HS-5 (cell line): ENCODE measurements at regions not wholly inside any gene's neighbourhood (a gene's known extent, or its start where the extent isn't known, plus 50 kb on each side); places are given as distances from the start of the nearest gene placed in this dataset.
"Not testable (repeated sequence)": the region's sequence is repeated elsewhere in the genome, so short reads cannot be mapped to it uniquely, and the experiment has no call there.

ENCODE experiments used
- DNase-seq: peaks from one replicate; pipeline ENCODE4 v3.0.0-alpha.2; 2012; ENCODE audit warnings: low read depth

DNA sequence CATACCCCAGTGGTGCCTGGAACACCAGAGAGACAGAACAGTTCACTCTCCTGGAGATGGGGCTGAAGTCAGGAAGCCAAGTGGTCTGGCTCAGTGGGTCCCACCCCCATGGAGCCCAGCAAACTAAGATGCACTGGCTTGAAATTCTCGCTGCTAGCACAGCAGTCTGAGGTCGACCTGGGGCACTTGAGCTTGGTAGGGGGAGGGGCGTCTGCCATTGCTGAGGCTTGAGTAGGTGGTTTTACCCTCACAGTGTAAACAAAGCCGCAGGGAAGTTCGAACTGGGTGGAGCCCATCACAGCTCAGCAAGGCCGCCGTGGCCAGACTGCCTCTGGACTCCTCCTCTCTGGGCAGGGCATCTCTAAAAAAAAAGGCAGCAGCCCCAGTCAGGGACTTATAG, 272.0 kb downstream of the KLF13 start:
- DNase-seq: no peak

DNA sequence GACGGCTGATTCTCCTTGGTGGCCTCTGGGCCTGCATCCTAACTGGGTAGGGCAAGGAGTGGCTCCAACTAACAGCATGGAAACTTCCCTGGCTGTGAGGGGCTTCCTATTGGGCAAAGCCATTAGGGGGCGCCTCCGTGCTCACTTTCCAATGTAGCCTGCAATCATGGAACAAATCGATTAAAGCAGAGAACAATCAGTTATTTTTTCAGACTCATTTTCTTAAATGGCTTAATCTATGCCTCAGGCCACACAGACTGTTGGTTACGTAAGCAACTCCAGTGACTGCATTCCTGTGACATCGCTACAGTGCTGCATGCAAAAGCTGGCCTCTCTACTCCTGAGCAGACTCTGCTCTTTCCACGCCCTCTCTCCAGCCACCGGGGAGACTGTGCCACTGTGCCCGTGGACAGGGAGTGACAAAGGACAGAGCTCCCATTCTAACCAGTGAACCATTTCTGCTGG, 278.9 kb downstream of the KLF13 start:
- DNase-seq: no peak

DNA sequence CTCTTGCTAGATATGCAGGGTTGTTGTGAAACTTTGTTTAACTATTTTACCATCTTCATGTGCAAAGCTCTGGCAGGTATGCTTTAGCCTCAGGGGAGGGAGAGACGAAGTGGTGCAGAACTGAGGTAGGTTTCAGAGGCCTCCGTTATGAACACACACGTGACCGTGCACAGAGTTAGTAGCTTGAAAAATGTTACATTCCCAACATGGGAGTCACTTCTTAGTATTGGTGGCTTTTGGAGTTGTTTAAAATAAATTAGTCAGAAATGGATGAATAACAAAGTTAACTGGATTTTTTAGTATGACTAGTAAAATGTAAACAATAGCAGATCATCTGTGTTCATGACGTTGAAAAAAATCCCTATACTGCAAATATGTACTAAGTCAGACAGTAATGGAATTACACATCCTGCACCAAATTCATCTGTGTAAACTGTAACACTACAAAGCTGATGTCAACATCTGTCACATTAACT, 279.6 kb downstream of the KLF13 start:
- DNase-seq: peak; percentile 84

DNA sequence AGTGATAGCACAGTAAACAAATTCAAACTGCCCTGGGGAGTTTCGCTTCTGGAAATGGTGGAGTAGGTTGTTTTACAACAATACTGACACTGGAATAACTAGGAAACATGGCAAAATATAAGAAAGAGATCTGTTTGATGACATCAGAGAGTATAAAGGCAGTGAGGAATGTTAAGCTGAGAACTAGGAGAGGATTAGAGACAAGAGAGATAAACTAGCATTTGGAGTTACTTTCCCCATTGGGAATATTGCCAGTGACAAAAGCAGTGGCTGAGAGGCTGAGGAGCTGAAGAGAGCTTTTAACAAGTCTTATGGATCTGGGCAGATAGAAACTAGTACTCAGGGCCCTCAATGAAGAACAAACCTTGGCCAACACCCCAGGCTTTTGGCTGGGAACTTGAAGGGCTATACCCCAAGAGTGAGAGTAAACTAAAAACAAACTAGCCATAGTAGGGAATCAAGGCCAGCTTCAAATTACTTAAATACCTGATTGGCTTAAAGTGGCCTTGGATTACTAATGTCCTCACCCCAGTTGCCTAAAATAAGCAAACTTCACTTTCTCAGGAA, 280.4 kb downstream of the KLF13 start:
- no peak for DNase-seq

DNA sequence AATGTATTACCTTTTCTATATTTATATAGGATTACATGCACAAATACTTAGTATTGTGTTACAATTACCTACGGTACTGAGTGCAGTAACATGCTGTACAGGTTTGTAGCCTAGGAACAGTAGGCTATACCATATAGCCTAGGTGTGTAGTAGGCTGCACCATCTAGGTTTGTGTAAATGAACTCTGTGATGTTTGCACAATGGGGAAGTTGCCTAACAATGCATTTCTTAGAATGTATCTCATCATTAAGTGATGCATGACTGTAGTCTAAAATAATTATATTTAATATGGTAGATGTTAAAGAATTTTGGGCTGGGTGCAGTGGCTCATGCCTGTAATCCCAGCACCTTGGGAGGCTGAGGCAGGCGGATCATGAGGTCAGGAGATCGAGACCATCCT, 281.0 kb downstream of the KLF13 start:
- no peak for DNase-seq

DNA sequence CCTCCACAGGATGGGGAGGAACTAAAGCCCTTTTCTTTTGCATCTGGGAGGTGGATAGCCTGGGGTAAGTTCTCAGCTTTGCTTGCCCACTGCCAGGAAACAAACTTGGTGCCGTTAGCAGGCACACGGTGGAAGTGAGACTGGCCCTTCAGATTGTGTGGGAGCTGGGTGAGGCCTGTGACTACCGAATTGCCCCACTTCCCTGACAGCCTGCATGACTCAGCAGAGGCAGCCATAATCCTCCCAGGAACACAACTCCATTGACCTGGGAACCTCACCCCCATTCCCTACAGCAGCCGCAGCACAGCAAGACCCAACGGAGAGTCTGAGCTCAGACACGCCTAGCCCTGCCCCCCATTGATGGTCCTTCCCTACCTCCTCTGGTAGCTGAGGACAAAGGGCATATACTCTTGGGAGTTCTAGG, 282.6 kb downstream of the KLF13 start:
- DNase-seq: no peak

DNA sequence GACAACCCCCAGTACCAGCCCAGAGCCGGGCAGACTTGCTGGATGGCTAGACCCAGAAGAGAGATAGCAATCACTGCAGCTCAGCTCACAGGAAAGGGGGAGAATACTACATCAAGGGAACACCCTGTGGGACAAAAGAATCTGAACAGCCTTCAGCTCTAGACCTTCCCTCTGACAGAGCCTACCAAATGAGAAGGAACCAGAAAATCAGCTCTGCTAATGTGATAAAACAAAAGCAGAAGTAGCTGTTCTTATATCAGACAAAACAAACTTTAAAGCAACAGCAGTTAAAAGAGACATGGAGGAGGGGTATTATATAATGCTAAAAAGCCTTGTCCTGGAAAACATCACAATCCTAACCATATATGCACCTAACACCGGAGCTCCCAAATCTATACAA, 283.3 kb downstream of the KLF13 start:
- no peak for DNase-seq

DNA sequence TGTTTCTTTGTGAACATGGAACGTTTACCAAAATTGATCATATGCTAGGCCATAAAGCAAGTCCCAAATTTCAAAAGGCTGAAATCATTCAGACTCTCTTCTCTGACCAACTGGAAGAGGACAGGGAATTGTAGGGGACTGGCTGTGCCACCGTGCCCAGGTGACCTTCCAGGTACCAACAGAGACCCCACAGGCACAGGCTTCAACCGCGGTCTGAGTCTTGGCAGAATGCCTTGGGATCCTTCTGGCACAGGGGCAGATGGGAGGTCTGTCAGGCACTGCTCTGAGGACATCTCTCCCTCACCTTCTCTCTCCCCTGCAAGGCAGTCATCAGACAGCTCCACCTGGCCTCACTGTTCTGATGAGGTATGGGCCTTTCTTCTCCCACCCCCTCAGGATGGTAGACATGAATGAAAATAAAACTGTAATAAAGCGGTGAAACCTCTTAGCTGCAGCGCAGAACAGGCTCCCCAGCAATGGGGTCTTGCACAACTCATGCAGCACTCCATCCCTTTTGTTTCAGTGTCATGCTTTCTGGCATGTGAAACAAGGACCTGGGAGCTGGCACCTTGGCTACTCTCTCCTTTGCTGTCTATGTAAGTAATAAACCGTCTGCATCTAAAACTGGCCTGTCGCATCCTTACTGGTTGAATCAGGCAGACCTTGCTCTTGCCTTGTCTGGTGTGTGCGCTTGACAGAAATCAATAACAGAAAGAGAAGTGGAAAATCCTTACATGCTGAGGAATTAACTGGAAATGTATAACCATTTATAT, 289.2 kb downstream of the KLF13 start:
- no peak for DNase-seq

DNA sequence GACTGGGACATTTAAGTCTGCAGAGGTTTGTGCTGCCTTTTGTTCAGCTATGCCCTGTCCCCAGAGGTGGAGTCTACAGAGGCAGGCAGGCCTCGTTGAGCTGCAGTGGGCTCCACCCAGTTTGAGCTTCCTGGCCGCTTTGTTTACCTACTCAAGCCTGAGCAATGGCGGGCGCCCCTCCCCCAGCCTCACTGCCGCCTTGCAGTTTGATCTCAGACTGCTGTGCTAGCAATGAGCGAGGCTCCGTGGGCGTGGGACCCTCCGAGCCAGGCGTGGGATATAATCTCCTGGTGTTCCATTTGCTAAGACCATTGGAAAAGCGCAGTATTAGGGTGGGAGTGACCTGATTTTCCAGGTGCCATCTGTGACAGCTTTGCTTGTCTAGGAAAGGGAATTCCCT, 296.7 kb downstream of the KLF13 start:
- not testable (repeated sequence) for DNase-seq

DNA sequence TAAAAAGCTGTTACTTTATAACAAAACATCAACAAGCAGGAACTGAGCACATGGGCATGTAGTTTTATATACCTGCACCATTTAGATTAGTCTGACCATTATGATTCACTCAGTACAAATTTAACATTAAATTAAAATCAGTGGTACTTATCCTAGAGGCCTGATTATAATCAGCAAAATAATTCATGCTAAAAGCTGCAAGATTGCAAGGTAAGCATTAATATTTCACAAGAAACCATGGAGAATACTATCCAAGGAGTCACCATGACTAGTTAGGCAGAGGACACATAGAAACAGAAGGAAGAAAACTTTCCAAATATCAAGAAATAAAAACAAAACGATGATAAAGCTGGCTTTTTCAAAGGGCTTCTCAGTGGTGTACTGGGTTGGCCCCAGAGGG, 297.5 kb downstream of the KLF13 start:
- not testable (repeated sequence) for DNase-seq

DNA sequence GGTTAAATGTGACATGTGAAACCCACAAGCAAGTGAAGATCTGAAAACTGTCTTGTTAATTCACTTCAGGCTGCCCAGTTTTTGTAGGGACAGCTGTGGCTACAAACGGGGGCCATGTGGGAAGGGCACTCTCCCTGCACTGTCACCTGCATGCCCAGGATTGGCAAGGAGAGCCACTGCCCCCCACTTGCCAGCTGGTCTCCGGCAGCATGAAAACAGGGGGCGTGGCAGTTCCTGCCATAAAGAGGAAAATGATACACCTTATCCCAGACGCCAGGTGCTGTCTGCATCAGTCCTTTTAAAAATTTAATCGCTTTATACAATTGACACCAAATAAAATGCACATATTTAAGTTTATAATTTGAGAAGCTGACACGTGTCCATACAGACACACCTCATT, 309.1 kb downstream of the KLF13 start:
- DNase-seq: not testable (repeated sequence)

DNA sequence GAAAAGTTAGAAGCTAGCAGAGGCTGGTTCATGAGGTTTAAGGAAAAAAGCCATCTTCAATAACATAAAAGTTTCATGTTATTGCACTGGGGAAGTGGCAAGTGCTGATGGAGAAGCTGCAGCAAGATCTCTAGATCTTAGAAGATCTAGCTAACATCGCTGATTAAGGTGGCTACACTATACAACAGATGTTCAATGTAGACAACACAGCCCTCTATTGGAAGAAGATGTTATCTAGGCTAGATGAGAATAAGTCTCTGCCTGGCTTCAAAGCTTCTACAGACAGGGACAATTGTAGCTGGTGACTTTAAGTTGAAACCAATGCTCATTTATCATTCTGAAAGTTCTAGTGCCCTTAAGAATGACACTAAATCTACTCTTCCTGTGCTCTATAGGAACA, 310.3 kb downstream of the KLF13 start:
- not testable (repeated sequence) for DNase-seq

DNA sequence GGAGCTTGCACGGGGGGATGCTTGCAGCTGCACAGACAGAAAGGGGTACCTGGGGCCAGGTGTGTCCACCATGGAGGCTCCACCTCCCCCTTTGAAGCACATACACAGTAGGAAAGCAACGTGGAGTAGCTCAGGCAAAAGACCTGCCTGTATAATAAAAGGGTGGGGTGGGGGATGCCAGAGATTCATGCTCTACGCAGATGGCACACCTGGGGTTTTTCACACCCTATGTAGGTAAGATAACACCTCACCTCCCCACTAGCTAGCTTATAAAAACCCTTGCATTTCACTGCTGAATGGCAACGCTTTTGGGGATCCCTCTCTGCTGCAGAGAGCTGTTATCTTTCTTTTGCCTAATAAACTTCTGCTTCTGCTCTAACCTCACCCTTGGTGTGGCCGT, 317.3 kb downstream of the KLF13 start:
- DNase-seq: not testable (repeated sequence)

DNA sequence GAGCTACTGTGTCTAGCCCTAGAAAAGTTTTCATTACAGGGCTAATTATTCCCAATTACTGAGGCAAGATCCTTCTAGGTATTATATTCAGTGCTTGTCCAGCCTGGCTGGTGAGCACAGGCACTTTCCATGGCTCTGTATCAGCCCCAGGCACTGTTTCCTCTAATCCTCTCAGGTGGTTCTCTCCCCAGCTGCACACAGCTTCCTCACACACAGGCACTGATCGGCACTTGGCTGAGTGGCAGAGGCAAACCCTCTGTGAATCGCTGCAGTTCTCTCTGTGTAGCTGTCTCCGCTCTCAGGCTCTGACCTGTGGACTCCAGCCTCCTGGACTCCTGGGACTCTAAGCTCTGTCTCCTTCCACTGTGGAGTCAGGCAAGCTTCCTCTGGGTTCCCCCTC, 318.1 kb downstream of the KLF13 start:
- not testable (repeated sequence) for DNase-seq

DNA sequence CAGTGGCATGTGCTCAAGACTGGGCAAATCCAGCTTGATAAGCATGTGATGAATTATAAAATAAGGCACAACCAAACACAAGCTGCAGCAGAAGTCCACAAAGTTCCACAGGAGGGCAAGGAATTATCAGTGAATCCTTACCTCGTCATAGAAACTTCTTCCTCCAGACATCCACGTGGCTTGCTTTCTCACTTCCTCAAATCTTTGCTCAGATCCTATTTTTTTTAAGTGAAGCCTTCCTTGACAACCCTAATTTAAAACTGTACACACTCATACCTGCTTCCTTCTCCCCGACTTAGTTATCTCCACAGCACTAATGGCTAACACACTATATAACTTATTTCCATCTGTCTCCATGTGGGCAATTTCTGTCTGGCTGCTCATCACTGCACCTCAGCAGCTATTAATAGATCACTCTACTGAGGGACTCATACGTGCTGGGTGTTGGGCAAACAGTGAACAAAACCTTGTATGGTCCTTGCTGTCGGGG, 320.7 kb downstream of the KLF13 start:
- DNase-seq: not testable (repeated sequence)

DNA sequence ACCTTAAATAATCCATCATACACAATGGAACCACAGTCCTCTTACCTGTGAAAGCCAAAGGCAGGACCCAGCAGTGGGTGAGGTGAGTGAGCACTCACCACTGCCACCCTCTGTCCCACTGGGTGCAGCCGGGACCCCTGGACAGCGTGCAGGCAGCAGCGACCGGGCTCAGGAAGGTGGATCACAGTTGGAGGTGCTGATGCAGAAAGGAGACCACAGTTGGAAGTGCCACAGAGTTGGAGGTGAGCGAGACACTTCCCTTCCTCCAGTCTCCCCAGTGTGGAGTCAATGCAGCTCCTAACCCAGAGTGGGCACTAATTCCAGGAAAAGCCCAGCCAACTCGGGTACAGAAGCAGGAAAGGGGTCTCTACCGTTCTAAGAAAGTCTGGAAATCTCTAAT, 323.0 kb downstream of the KLF13 start:
- not testable (repeated sequence) for DNase-seq

DNA sequence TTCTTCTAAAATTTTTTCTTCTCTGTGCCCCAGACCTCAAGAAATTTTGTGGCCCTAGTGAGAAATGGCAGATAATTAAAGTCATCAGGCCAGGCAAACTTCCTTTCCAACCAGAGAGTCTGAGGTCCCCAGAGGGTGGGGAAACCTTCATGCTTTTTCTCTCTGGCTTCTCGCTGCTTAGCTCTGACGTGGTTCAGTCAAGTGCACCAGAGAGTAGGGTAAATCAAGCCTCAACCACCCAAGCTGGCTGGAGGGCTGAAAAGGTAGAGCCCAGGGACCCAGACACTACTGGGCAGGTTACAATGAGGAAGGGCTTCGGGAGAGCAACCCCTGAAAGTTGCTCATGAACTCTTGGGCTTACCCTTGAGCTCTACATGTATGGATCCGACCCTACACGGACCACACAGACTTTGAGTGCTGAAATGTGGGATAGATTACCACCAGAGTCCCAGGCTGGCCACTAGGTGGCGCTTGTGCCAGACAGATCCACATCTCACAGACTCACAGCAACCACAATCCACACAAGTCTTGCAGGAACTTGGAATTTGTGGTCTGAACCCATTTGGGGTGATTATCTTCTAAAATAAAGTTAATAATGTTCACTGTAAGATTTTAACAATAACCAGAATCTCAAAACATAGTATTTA, 323.5 kb downstream of the KLF13 start:
- DNase-seq: not testable (repeated sequence)

DNA sequence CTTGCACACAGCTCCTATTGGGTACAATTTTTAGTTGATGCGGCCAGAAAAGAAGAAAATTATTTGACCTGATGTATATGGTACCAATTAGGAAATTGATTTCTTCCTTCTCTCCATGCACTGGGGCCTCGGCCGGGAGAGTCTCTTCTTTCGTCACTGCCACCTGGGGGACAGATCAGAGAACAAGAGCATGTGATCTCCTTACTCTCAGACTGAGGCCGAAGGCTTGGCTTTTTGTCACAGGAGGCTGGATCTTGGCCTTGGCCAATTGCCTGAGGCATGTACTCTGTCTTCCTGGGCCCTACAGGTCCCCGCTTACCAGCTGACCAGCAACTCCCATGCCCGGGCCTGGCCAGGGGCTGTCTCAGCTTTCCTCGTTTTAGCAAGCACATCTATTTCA, 330.3 kb downstream of the KLF13 start:
- not testable (repeated sequence) for DNase-seq

DNA sequence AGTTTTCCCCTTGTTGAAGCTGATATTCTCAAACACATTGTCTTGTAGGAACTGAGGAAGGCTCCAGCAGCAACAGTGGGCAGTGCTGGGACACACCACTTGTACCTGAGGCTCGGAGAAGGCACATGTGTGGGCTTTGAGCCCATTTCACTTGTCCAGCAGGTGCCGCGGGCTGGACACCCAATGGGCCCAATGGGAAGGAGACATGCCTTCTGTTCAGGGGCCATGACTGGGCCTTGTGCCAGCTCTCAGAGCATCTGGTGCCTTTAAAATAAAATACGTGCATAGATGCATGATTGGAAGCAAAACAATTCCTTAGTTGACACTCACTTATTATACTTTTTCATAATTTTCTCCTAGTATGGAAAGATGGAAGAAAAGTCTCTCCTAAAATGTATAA, 334.2 kb downstream of the KLF13 start:
- no peak for DNase-seq

DNA sequence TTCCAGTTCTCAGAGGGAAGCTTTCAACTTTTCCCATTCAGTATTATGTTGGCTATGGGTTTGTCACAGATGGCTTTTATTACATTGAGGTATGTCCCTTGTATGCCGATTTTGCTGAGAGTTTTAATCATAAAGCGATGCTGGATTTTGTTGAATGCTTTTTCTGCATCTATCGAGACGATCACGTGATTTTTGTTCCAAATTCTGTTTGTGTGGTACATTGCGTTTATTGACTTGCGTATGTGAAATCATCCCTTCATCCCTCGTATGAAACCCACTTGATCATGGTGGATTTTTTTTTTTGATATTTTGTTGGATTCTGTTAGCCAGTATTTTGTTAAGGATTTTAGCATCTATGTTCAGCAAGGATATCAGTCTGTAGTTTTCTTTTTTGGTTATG, 339.1 kb downstream of the KLF13 start:
- DNase-seq: not testable (repeated sequence)

DNA sequence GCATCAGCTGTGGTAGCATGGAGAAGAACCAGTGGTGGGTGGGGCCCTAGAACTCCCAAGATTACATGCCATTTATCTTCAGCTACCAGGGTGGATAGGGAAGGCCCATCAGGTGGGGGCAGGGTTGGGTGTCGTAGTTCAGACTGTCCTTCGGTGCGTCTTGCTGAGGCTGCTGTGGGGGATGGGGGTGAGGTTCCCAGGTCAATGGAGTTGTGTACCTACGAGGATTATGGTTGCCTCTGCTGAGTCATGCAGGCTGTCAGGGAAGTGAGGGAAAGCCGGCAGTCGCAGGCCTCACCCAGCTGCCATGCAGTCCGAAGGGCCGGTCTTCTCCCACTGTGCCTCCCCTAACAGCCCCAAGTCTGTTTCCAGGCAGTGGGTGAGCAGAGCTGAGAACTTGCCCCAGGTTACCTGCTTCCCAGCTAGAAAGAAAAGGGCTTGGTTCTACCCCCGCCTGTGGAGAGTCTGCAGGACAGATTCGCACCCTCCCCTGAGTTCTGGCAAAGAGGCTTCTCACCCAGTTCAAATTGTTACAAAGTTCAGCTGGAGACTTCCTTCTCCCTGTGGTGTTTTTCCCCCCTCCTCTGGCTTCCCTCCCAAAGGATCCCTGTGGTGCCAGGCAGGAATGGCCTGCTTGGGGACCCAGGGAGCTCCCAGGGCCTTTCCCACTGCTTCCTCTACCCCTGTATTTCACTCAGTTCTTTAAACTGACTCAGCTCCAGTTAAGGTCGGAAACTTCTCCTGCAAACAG, 342.7 kb downstream of the KLF13 start:
- not testable (repeated sequence) for DNase-seq

DNA sequence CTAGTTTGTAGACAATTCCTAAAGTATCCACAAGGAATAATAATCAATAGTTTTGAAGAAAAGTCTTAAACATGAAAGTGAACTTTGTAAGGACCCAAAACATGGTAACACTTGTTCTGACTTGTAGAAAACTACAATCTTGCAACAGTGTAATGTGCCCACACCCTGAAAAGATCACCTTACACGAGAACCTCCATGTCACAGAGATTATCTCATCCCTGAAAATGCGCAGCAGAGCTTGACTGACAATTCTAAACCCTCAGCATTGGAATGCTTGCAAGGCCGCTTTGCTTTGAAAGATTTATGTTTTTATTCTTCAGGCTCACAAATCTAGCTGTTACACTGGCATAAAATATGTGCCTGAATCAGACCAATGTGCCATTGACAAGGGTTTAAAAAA, 346.6 kb downstream of the KLF13 start:
- not testable (repeated sequence) for DNase-seq
